HEK293T (cell line): ENCODE measurements at regions not wholly inside any gene's neighbourhood (a gene's known extent, or its start where the extent isn't known, plus 50 kb on each side); places are given as distances from the start of the nearest gene placed in this dataset.
"Not testable (repeated sequence)": the region's sequence is repeated elsewhere in the genome, so short reads cannot be mapped to it uniquely, and the experiment has no call there.

Experiments used
- CTCF ChIA-PET: fragments of 350-600 bp; formaldehyde crosslinking; extraction: SDS; loops from one replicate; lab custom pipeline; 2021; ENCODE audit warnings: antibody characterized with exemption, inconsistent platforms; lab: Yijun Ruan, JAX
- POLR2A ChIA-PET: fragments of 350-600 bp; formaldehyde crosslinking; extraction: SDS; loops from one replicate; lab custom pipeline; 2020; ENCODE audit warnings: antibody characterized with exemption, inconsistent platforms; lab: Yijun Ruan, JAX
- DNase-seq: peaks from one replicate; pipeline ENCODE4 v3.0.0; 2012; ENCODE audit warnings: mixed read lengths; ENCODE audit errors: extremely low spot score
- ARNT ChIP-seq: fragments of 450-650 bp; IDR thresholded peaks from 2 replicates; pipeline ENCODE4 v1.6.1; 2017; ENCODE audit warnings: mild to moderate bottlenecking
- BHLHE40 ChIP-seq: fragments of 450-650 bp; IDR thresholded peaks from 2 replicates; pipeline ENCODE4 v1.6.1; 2016; ENCODE audit warnings: mild to moderate bottlenecking, moderate library complexity, borderline replicate concordance
- CTBP1 ChIP-seq: fragments of 450-650 bp; IDR thresholded peaks from 2 replicates; pipeline ENCODE4 v1.6.1; 2016; ENCODE audit warnings: borderline replicate concordance
- ELF4 ChIP-seq: fragments of 450-650 bp; IDR thresholded peaks from 2 replicates; pipeline ENCODE4 v1.6.1; 2017; ENCODE audit warnings: antibody characterized with exemption
- FOXA1 ChIP-seq: fragments of 450-650 bp; IDR thresholded peaks from 2 replicates; pipeline ENCODE4 v1.6.1; 2016; ENCODE audit warnings: mild to moderate bottlenecking
- FOXK2 ChIP-seq: fragments of 450-650 bp; IDR thresholded peaks from 2 replicates; pipeline ENCODE4 v1.6.1; 2016; ENCODE audit warnings: mild to moderate bottlenecking
- FOXM1 ChIP-seq: fragments of 450-650 bp; IDR thresholded peaks from 2 replicates; pipeline ENCODE4 v1.6.1; 2017; ENCODE audit warnings: mild to moderate bottlenecking, borderline replicate concordance
- HDGF ChIP-seq: fragments of 450-650 bp; IDR thresholded peaks from 2 replicates; pipeline ENCODE4 v1.6.1; 2017; ENCODE audit warnings: antibody characterized with exemption, borderline replicate concordance
- L3MBTL2 ChIP-seq: fragments of 450-650 bp; conservative IDR thresholded peaks from 2 replicates; pipeline ENCODE4 v1.6.1; 2016; ENCODE audit warnings: mild to moderate bottlenecking
- LEF1 ChIP-seq: fragments of 450-650 bp; IDR thresholded peaks from 2 replicates; pipeline ENCODE4 v1.6.1; 2017; ENCODE audit warnings: mild to moderate bottlenecking, borderline replicate concordance
- NFRKB ChIP-seq: fragments of 450-650 bp; IDR thresholded peaks from 2 replicates; pipeline ENCODE4 v1.6.1; 2016; ENCODE audit warnings: mild to moderate bottlenecking, moderate library complexity
- SP1 ChIP-seq: fragments of 450-650 bp; IDR thresholded peaks from 2 replicates; pipeline ENCODE4 v1.6.1; 2017
- SUZ12 ChIP-seq: fragments of 450-650 bp; IDR thresholded peaks from 2 replicates; pipeline ENCODE4 v1.6.1; 2016; ENCODE audit warnings: mild to moderate bottlenecking
- TARDBP ChIP-seq: fragments of 450-650 bp; IDR thresholded peaks from 2 replicates; pipeline ENCODE4 v1.6.1; 2016
- ZNF384 ChIP-seq: fragments of 450-650 bp; IDR thresholded peaks from 2 replicates; pipeline ENCODE4 v1.6.1; 2016
- TF ChIP-seq, protein P1 (sequence below): fragments of 450-650 bp; IDR thresholded peaks from 2 replicates; pipeline ENCODE4 v1.6.1; 2016

DNA sequence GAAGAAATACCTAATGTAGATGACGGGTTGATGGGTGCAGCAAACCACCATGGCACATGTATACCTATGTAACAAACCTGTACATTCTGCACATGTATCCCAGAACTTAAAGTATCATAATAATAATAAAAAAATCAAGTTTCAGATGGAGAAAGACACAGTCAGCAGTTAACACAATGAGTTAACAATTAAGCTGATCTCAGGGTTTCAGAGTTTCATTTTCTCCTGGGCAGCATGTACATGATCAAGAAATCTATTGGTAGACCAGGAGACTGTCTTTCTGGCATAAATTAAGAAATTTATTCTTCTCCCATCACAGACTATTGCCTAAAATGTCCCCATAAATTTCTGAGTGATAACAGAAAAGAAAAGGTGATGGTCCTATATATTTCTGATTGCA, 155.3 kb downstream of the RAD51AP2 start:
- TF ChIP-seq, protein P1, sequence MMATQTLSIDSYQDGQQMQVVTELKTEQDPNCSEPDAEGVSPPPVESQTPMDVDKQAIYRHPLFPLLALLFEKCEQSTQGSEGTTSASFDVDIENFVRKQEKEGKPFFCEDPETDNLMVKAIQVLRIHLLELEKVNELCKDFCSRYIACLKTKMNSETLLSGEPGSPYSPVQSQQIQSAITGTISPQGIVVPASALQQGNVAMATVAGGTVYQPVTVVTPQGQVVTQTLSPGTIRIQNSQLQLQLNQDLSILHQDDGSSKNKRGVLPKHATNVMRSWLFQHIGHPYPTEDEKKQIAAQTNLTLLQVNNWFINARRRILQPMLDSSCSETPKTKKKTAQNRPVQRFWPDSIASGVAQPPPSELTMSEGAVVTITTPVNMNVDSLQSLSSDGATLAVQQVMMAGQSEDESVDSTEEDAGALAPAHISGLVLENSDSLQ = no peak
- TF ChIP-seq FOXA1 = no peak
- no peak for TF ChIP-seq SUZ12
- no peak for TF ChIP-seq ZNF384
- no peak for TF ChIP-seq NFRKB
- TF ChIP-seq L3MBTL2 = no peak
- TF ChIP-seq ELF4 = no peak
- no peak for TF ChIP-seq FOXM1
- no peak for TF ChIP-seq CTBP1
- TF ChIP-seq FOXK2 = no peak
- TF ChIP-seq BHLHE40 = no peak
- TF ChIP-seq ARNT = no peak
- TF ChIP-seq HDGF = no peak
- no peak for TF ChIP-seq SP1
- no peak for TF ChIP-seq LEF1
- TF ChIP-seq TARDBP = no peak
- POLR2A ChIA-PET = no interaction called here
- CTCF ChIA-PET = no interaction called here
- DNase-seq = no peak

DNA sequence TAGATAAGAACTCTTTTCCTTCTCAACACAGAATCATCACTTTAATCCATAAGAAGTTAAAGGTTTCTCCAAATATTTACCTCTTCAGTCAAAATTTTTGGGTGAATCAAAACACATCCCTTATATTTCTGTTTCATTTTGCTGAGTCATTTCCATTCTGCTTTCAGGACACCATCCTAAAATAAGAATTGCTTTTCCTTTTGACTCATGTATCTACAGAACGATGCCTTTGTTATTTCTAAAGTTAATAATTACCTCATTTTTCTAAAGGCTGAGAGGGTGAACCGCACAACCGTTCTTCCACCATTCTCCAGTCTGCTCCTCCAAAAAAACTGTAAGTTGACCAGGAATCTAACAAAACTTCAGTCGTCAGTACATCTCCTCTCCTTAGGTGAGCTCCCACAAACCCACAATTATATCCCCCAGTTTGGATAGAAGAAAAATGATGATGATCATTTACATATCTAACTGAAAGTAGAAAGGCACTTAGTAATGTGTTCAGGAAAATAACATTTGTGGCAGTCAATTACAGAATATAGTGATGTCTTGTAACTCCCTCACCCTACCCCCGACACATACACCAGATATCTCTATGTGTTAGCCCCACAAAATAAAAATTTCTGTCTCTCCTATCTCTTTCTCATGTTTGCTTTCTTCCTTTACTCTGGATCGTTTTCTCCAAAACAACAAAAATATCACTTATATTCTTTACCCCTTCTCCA, 162.5 kb downstream of the RAD51AP2 start:
- POLR2A ChIA-PET = no interaction called here
- TF ChIP-seq FOXM1 = no peak
- TF ChIP-seq SP1 = no peak
- TF ChIP-seq L3MBTL2 = no peak
- no peak for TF ChIP-seq HDGF
- TF ChIP-seq NFRKB = no peak
- TF ChIP-seq, protein P1 = no peak
- TF ChIP-seq BHLHE40 = no peak
- TF ChIP-seq TARDBP = no peak
- no peak for TF ChIP-seq CTBP1
- TF ChIP-seq ARNT = no peak
- no peak for TF ChIP-seq ZNF384
- no peak for DNase-seq
- CTCF ChIA-PET = no interaction called here

GRCh38 chr2:17353263-17353662, 165.0 kb downstream of the RAD51AP2 start:
- TF ChIP-seq HDGF = no peak
- no peak for TF ChIP-seq SUZ12
- TF ChIP-seq FOXM1 = no peak
- no peak for TF ChIP-seq CTBP1
- TF ChIP-seq BHLHE40 = no peak
- TF ChIP-seq ARNT = no peak
- no peak for TF ChIP-seq ELF4
- no peak for TF ChIP-seq FOXA1
- TF ChIP-seq SP1 = no peak
- no peak for TF ChIP-seq LEF1
- TF ChIP-seq, protein P1 = no peak
- no peak for TF ChIP-seq NFRKB
- TF ChIP-seq L3MBTL2 = no peak
- CTCF ChIA-PET = no interaction called here
- POLR2A ChIA-PET = no interaction called here
- no peak for DNase-seq

- DNase-seq, CTCF ChIA-PET, POLR2A ChIA-PET: not testable (repeated sequence)
These were observed 175.5 kb downstream of the RAD51AP2 start for GRCh38 chr2:17342692-17343091.

GRCh38 chr2:17337507-17337906, 180.7 kb downstream of the RAD51AP2 start:
- TF ChIP-seq BHLHE40 = no peak
- TF ChIP-seq, protein P1 = no peak
- TF ChIP-seq ELF4 = no peak
- no peak for TF ChIP-seq L3MBTL2
- no peak for TF ChIP-seq HDGF
- TF ChIP-seq TARDBP = no peak
- TF ChIP-seq FOXM1 = no peak
- TF ChIP-seq ZNF384 = no peak
- TF ChIP-seq NFRKB = no peak
- no peak for TF ChIP-seq SUZ12
- no peak for TF ChIP-seq SP1
- TF ChIP-seq LEF1 = no peak
- no peak for TF ChIP-seq CTBP1
- no peak for TF ChIP-seq FOXK2
- TF ChIP-seq ARNT = no peak
- TF ChIP-seq FOXA1 = no peak
- ChIA-PET CTCF (no interaction called here), POLR2A (no interaction called here)
- DNase-seq = no peak

DNA sequence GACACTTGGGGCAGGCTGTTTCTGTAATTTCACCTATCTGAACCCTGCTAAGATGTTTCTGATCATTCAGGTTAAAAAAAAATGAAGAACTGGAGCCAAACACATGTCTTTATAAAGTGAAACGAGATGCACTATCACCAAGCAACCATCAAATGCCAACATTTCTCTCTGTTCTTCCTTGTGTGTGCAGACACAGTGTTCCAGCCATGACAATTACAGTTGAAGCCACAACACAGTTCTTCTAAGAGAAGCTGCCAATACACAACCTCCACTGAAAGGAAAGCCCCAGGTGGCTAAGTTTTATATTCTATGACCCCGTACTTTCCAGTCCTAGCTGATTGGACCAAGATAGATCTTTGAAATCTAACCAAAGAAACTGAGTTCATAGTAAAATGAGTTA, 181.8 kb downstream of the RAD51AP2 start:
- DNase-seq = no peak
- POLR2A ChIA-PET = no interaction called here
- CTCF ChIA-PET = no interaction called here
- TF ChIP-seq ELF4 (no peak), L3MBTL2 (no peak), CTBP1 (no peak), FOXM1 (no peak), NFRKB (no peak), FOXA1 (no peak), SUZ12 (no peak), HDGF (no peak), LEF1 (no peak)
- TF ChIP-seq, protein P1 = no peak
